Thoracic aorta (tissue), 2 donors: ENCODE measurements at regions not wholly inside any gene's neighbourhood (a gene's known extent, or its start where the extent isn't known, plus 50 kb on each side); places are given as distances from the start of the nearest gene placed in this dataset.

Experiments used
- ATAC-seq: fragments of 150-250 bp; one replicate; pipeline ENCODE4 v1.8.0; 2017; ENCODE audit warnings: low read depth; ENCODE audit not compliant: insufficient number of reproducible peaks, low FRiP score
- DNase-seq: peaks from one replicate; pipeline ENCODE4 v3.0.0-alpha.2; 2020; ENCODE audit warnings: low spot score
- H3K27ac ChIP-seq, 2 donors: fragments of 200-600 bp; sonication (generic); 1 replicate in 1 of 2; 2 replicates in 1 of 2; pipeline ENCODE4 v1.5.1; 2016; ENCODE audit warnings: mild to moderate bottlenecking in 2 of 2, moderate library complexity in 2 of 2
- H3K27me3 ChIP-seq: fragments of 200-600 bp; sonication (generic); replicated peaks from 2 replicates; pipeline ENCODE4 v1.6.0; 2016; ENCODE audit warnings: mild to moderate bottlenecking; ENCODE audit not compliant: insufficient read depth
- H3K36me3 ChIP-seq: fragments of 200-600 bp; sonication (generic); one replicate; pipeline ENCODE4 v1.5.1; 2016
- H3K4me1 ChIP-seq, 2 donors: fragments of 200-600 bp; sonication (generic); 1 replicate in 1 of 2; 2 replicates in 1 of 2; pipeline versions ENCODE4 v1.5.1 to v1.6.0; 2016; ENCODE audit warnings: low read depth in 2 of 2, mild to moderate bottlenecking in 1 of 2; ENCODE audit not compliant: control insufficient read depth in 1 of 2
- H3K4me3 ChIP-seq: fragments of 200-600 bp; sonication (generic); 2 replicates; pipeline ENCODE4 v1.5.1; 2016; ENCODE audit warnings: mild to moderate bottlenecking
- H3K9me3 ChIP-seq: fragments of 200-600 bp; sonication (generic); 2 replicates; pipeline ENCODE4 v1.5.1; 2016
- CTCF ChIP-seq: fragments of 200-600 bp; sonication (generic); IDR thresholded peaks from one replicate; pipeline ENCODE4 v1.5.1; 2019; ENCODE audit warnings: antibody characterized with exemption

DNA sequence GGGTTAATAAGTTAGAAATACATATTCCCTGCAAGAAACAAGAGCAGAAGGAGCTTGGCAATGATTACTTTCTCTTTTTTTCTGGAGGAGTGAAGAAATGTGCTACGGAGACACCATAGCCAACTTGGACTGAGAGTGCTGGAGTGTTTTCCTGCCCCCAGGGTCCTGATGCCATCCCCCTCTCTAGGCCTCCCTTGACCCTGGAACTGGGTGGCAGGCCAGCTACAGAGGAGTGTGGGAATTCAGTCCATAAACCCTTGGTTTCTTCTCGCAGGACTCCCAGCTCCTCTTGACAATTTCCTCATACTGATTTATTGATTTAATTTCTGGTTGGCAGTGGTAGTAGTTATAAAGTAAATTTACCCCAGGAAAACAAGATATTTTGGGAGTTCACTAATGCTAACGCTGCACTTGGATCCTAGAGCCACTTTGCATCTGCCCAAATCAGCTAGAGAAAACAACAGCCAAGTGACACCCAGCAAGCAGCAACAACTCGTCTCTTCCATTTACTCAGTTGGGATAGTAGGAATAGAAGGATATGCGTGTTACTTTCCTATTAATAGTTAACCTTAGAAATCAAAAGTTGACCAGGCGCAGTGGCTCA lies 76.4 kb upstream of the CELF2 start:
- no peak for DNase-seq

GRCh38 chr10:10942441-10942840 lies 75.2 kb upstream of the CELF2 start:
- TF ChIP-seq CTCF, result no peak
- DNase-seq (no peak), ATAC-seq (no peak)
- no peaks in the 10 kb centered on the region for H3K36me3 ChIP-seq
- no peak overlapping the region for H3K4me3 ChIP-seq
- H3K27ac ChIP-seq, result no peak overlapping the region
- no peaks in the 10 kb centered on the region for H3K27me3 ChIP-seq
- H3K4me1 ChIP-seq, result peaks cover 0 to 12% of the 10 kb centered on the region in 2 donors
- H3K9me3 ChIP-seq, result no peaks in the 10 kb centered on the region

More for the DNA sequence above, 76.4 kb upstream of the CELF2 start:
- H3K36me3 ChIP-seq, result no peaks in the 10 kb centered on the region
- H3K4me1 ChIP-seq, result peaks cover 0 to 12% of the 10 kb centered on the region in 2 donors
- no peak overlapping the region for H3K27ac ChIP-seq
- no peaks in the 10 kb centered on the region for H3K27me3 ChIP-seq
- TF ChIP-seq CTCF, result no peak
- ATAC-seq, result no peak
- no peak overlapping the region for H3K4me3 ChIP-seq
- H3K9me3 ChIP-seq, result no peaks in the 10 kb centered on the region

DNA sequence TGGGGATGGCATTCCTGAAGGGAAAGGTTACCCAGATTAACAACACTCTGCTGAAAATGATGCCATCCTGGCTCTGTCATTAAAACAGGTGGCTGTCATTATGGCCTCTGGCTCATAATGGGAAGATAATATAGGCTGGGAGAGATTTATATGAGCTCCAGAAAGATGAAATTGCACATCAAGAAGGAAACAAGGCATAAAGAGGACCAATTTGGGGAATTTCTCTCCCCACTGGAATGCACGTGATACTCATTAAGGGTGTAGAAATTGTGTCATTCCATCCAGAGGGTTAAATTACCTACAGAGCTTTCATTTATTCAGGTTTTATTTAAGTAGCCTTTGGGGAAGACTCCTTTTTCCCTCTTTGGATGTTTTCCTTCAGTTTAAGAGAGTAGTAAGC lies 71.6 kb upstream of the CELF2 start:
- DNase-seq (no peak), ATAC-seq (no peak)
- no peak for TF ChIP-seq CTCF
- H3K9me3 ChIP-seq, result no peaks in the 10 kb centered on the region
- no peaks in the 10 kb centered on the region for H3K36me3 ChIP-seq
- no peak overlapping the region for H3K4me3 ChIP-seq
- H3K27ac ChIP-seq, result no peak overlapping the region
- H3K4me1 ChIP-seq, result peaks cover 0 to 6% of the 10 kb centered on the region in 2 donors
- H3K27me3 ChIP-seq, result no peaks in the 10 kb centered on the region

DNA sequence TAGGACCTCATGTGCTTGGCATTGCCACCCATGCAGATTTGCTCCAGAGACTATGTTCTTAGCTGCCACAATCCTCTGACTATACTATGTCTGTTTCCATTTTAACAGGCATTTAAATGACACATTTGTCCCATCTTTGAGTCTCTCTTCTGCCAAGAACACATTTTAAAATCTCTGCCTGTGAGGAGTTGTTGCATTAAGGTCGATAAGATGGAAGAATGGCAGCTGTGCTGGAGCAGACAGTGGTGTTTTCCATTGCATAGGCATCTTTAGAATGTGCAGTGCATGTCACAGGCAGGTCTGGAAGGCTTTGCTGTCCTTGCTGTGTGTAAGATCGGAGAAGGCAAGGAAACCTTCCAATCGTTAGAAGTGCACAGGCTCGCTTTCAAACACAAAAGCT lies 70.9 kb upstream of the CELF2 start:
- H3K4me1 ChIP-seq, result no peaks in the 10 kb centered on the region
- no peaks in the 10 kb centered on the region for H3K27me3 ChIP-seq
- no peaks in the 10 kb centered on the region for H3K9me3 ChIP-seq
- TF ChIP-seq CTCF, result no peak
- no peak for DNase-seq
- H3K4me3 ChIP-seq, result no peak overlapping the region
- H3K27ac ChIP-seq, result no peak overlapping the region
- H3K36me3 ChIP-seq, result no peaks in the 10 kb centered on the region
- ATAC-seq, result no peak

GRCh38 chr10:10951675-10952074 lies 66.0 kb upstream of the CELF2 start:
- Histone ChIP-seq H3K36me3 (no peaks in the 10 kb centered on the region), H3K9me3 (no peaks in the 10 kb centered on the region), H3K4me3 (no peak overlapping the region), H3K4me1 (no peaks in the 10 kb centered on the region), H3K27me3 (no peaks in the 10 kb centered on the region), H3K27ac (no peak overlapping the region)
- TF ChIP-seq CTCF, result no peak
- DNase-seq (no peak), ATAC-seq (no peak)
